Testis (tissue), 2 donors: ENCODE measurements at regions not wholly inside any gene's neighbourhood (a gene's known extent, or its start where the extent isn't known, plus 50 kb on each side); places are given as distances from the start of the nearest gene placed in this dataset.

Experiments used
- CTCF ChIP-seq, 3 experiments: fragments of 450-650 bp in 2 of 3; fragments of 200-600 bp in 1 of 3; sonication (generic) in 1 of 3; IDR thresholded peaks; one replicate each; pipeline ENCODE4 v1.5.1; 2016 to 2019; ENCODE audit warnings: antibody characterized with exemption in 3 of 3, mild to moderate bottlenecking in 2 of 3, moderate library complexity in 1 of 3
- POLR2A ChIP-seq: fragments of 450-650 bp; IDR thresholded peaks from one replicate; pipeline ENCODE4 v1.6.1; 2017; ENCODE audit warnings: antibody characterized with exemption, mild to moderate bottlenecking, moderate library complexity

DNA sequence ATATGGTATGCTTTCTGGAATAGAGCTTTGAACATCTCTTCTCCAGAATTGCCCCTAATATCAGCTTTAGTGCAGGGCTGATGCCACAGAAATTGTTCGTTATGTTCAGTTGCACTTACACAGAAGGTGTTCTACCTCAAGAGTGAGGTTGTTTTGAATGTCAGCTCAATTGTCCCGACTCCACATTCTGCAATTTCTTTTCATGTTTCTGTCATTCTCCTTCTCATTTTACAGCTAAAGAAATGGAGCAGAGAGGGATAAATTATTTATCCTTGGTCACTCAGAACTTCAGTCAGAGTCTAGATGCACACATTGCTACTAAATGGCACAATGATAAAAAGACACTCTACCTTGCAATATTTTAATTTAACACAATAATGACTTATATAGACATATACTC, 137.0 kb upstream of the CCN2 start:
- TF ChIP-seq CTCF (IDR thresholded peaks at IDR 0.05) (no peak), POLR2A (no peak)
